Fibroblast of skin of right quadriceps (primary cell): ENCODE measurements at regions not wholly inside any gene's neighbourhood (a gene's known extent, or its start where the extent isn't known, plus 50 kb on each side); places are given as distances from the start of the nearest gene placed in this dataset.

Source experiments
- DNase-seq: peaks from one replicate; pipeline ENCODE4 v3.0.0-alpha.2; 2013

DNA sequence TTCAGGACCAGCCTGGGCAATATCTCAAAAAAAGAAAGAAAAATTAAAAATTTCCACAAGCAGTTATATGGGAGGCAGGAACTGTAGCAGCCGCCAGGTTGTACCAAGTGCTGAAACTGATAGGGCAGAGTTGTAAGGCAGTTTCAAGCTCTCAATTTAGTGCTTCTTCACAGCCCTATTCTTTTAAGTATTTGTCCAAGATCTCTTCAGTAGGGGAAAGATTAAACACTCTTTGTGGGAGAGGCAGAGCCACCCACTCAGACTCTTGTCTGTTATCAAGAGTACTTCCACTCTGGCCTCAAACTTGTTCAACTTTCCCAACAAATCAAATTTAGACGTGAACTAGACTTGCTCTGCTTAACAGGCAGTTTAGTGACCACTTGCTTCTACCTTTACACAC is 228.7 kb downstream of the REEP3 start:
- no peak for DNase-seq

DNA sequence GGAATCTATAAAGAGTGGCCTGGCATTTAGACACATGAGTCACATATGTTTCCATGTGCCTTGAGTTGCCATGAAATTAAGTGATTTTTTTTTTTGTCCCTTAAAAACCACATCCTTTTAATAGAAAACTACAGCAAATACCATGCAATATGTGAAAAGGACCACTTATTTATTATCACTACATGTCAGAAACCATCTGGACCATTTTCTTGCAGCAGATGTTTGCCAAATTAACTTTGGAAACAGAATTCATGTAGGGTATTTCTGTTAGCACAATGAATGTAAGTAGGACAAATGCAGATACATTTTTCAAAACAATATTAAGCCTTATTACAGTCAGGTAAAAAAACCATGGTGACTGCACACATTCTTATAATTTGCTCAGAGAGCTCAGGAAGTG is 230.6 kb downstream of the REEP3 start:
- no peak for DNase-seq

DNA sequence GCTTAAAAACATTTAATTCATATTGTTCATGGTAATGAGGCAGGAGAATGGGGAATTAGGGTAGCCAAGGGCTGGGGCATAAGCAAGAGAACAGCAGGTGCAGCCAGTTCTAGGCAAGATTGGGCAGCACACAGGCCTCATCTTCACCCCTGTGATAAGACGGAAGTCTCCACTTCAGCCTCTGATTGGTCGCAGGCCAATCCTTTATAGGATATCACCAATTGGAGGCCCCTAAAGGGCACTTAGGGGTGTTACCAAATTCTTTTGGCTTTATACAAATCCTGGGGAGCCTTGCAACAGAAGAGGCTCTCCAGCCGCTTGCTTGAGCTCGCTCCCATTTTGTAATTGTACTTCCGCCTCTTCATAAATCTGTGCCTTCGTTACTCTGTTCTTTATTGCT is 231.1 kb downstream of the REEP3 start:
- no peak for DNase-seq

DNA sequence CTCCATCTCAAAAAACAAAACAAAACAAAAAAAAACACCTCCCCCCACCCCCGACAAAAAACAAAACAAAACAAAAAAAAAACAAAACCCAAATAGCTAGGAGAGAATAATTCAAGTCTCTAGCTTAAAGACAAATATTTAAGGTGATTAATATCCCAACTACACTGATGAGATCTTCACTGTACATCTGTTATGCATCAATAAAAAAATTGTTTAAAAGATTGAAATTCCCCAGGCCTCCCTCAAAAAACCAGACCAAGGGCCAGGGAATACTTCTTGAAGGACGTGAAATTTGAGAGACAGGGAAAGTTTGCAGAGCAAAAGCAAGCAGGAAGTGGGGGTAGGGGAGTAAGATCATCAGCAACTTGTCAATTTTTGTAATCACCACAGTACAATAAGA is 232.6 kb downstream of the REEP3 start:
- DNase-seq: peak; percentile 44

DNA sequence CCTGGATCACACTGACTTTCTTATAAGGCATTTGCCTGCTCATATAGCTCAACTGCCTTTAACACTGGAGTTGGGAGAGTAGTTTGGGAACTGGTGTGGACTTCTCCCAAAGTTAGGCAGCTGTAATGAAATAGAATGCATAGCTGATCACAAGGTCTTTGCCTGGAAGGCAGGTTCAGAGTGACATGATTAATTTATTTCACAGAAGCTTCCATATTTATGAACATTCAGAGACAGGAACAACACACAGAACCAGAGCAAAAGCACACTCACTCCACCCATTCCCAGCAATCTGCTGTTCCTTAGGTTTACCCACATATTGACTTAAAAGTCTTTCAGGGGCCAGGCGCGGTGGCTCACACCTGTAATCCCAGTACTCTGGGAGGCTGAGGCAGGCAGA is 234.2 kb downstream of the REEP3 start:
- DNase-seq: no peak

DNA sequence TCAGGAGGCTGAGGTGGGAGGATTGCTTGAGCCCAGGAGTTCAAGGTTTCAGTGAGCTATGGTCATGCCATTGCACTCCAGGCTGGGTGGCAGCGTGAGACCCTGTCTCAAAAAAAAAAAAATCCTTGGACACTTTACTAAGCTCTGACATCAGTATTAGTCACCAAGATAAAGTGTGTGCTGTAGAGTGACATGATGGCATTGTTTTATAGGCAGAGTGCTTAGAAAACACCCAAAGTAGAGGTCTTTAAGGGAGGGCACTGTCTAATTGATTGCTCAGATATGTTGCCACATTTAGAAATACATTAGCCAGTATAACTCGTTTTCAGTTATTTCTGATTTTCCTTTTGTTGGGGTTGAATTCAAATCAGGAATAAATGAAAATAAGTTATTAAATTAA is 235.9 kb downstream of the REEP3 start:
- no peak for DNase-seq

DNA sequence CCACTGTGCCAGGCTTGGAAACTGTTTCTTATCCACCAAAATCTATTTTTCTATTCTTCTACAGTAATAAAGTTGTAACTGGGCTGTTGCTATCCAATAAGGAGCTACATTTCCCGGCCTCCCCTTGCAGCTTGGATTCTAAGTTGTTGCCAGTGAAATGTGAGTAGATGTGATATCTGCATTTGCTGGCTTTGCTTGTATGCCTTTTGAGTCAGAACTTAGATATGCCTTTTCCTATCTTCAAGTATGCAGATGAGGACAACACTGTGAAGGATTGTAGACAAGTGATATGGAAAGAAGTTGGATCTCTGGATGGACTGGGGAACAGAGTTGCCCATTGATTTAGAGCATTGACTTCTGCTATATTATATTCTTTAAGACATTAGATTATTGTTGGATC is 236.9 kb downstream of the REEP3 start:
- peak; percentile 40 for DNase-seq

DNA sequence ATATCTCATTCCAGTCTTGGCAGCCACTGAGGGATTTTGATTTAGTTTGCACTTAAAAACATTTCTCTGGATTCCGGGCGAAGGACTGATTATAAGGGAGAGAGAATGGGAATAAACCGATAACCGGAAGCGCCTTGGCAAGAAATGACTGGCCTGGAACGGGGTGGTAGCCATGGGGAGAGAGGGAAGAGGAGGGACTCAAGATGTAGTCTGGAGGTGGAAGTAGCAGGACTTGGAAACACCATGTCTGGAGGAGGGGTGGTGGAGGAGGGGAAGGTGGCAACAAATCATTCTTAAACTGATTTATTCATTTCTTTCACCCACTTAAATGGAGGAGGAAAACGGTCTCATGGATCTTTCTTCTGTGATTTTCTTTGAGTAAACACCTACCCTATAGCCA is 238.1 kb downstream of the REEP3 start:
- DNase-seq: no peak

DNA sequence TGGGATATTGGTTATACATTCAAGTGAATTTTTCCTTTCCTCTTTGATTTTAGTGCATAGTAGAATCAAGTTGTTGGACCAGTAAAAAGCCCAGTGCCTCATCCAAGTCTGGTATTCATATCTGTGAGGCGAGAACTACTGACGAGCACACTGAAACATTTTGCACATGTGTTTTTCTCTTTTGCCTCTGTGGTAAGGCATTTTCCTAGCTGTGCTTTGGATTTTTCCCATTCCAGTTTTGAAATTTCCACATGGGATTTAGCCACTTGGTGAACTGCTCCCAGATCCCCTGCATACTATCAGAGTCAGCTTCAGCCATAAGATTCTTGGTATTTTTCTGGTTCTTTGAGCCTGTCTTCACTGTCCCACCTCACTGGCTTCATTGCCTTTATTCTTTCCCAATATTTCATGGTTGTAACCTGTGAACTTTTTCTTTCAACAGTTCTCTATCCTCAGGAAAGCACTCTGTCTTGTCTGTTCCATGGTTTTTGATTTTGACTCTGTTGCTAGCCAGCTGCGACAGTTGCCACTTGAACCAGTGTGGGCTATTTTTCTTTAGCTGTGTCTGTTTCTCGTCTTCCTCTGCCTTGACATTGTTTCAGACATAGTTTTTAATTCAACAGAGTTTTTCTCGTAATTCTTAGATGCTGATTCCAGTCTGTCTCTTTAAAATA is 239.0 kb downstream of the REEP3 start:
- peak; percentile 66 for DNase-seq

DNA sequence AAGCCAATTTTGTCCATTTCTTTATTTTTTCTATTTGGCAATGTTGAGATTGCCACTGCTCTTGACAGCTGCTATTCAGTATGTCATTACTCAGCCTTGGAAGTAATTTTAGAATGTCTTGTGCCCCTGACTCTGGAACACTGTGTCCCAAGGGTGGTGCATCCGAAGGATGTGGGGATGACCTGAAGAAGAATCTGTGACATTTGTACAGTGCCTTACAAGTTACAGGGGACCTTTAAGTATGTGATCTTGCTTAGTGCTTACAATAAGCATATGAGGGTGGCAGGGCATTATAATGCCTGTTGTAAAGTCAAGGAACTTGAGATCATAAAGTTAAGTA is 239.5 kb downstream of the REEP3 start:
- DNase-seq: no peak

DNA sequence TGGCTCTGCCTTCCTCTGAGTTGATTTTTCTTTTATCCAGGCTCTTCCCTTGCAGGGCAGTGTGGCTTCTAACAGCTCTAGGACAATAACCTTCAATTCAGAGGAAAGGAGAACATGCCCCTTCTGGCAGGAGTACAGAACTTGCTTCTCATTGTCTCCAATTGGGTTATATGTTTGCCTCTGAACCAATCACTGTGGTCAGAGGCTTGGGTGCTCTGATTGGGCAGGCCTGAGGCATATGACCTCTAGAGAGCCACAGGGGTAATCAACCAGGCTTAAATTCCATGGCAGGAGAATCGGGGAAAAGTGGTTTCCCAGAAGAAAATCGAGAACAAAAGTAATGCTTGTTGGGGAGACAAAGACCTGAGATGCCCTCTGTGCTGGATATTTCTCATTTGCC is 240.0 kb downstream of the REEP3 start:
- DNase-seq: no peak

DNA sequence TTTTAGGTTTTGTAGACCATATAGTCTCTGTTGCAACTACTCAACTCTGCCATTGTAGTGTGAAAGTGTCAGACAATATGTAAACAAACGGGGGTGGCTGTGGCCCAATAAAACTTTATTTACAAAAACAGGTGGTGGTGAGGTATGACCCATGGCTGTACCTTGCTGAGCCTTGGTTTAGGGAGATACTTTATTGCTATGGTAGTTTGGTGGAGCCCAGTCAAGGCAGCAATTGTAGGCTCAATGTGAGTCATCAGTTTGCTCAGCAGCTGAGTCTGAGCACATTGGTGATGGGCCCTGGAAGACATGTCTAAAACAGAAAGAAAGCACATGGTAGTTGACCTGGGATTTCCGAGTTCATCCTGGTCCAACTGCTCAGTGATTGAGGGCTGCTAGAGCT is 242.5 kb downstream of the REEP3 start:
- no peak for DNase-seq

DNA sequence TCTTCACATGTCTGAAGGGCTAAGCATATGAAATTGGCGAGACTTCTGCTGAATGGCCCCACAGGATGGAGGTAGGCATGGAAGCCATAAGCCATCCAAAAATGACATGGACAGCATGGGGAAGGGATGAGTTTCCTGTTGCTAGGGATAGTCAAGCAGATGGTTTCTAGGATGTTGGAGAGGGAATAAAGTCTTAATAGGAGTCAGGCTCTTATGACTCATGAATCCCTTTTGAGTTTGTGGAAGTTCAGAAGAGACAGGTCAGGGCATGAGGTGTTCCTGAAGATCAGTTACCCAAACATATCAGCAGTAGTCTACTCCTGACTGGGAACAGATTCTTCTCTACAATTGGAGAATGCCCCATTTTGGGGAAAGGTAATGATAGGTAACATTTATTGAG is 243.9 kb downstream of the REEP3 start:
- peak; percentile 29 for DNase-seq

DNA sequence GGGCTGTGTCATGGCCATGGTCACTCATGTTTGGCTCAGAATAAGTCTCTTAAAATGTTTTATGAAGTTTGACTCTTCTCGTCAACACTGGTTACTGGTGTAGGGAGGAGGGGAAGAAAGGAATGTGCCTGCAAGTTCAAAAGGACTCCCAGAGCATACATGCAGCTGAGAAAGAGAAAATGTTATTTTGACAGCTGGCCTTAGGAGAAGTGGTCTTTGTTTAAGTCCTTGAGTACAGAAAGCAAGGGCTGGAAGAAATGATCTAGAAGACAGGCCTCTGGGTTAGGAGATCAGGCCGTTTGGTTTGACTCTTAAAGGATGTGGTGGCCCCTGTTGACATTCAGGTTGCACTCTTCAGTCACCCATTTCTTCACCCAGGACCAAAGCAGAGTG is 245.5 kb downstream of the REEP3 start:
- DNase-seq: peak; percentile 66

DNA sequence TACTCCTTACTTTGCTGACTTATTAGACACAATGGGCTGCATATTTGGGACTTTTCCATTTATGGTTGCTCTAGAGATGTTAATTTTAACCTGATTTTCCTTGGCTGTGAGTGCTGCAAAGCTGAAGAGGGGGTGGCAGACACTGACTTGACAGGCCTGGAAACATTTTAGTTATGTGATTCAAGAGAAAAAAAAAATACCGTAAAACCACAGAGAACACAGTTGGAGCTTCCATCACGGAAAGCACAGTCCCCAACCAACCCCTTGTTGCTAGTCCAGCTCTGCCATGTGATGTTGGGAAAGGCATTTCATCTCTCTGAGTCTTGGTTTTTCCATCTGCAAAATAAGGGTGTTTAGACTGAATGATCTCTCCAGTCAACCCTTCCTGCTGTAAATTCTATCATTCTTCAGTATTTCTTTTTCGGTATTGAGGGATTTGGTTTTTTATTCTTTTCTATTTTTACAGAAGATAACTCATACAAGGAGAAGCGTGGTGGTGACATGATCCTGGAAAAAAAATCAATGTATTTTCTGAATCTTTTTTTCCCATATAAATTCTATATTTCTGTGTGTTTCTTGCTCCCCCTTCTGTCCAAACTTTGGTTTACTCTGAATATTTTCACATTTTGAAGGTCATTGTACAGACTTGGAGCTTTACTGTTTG is 246.1 kb downstream of the REEP3 start:
- peak; percentile 84 for DNase-seq

DNA sequence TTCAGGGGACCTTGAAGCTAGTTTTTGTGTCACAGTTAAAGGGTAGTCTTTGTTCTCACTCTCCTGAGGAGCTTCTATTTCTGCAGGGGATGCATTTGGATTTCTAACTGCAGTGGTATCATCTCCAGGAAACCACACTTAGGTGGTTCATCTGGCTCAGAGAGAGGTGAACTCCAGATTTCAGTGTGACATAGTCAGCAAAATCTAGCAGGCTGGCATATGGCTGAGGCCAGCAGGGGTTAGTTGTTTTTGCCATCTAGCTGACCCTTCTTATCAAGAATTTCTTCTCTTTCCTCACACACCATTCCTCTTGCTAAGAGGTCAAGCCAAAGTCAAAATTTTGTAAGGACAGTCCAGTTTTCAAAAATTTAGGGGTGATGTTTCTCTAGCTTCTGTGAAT is 248.2 kb downstream of the REEP3 start:
- no peak for DNase-seq

DNA sequence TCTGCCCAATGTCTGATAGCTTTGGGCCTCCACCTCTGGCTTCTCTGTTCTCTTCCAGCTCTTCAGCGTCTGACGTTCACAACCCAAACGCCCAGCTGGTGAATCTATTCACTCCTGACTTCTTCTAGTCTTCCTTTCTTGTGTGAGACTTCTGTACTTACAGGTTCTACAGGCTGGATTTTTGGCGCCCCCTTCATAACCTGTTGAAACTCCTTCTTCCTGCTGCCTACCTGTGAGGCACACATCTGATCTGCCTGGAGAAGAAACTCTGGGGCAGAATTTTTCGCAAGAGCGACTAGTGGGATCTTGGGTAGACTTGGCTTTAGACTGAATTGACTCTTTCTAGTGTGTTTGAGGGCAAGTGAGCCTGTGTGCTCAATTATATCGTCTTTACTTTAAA is 249.3 kb downstream of the REEP3 start:
- no peak for DNase-seq

DNA sequence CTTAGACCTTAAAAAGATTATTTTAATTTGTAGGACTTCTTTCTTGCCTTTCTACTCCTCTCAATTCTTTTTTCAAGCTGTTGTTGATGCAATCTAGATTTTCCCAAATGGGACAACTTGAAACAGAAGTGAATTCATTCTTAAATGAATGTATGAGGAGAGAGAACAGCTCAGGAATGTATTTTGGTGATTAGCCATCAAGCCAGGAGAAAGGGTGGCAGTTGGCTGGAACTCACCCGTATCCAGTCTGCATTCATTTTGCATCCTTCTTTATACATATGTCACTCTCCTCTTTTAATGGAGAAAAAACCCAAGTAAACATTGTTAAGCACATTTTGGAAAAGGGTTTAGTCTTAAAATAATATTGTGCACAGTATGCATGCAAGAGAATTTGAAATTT is 251.3 kb downstream of the REEP3 start:
- no peak for DNase-seq

DNA sequence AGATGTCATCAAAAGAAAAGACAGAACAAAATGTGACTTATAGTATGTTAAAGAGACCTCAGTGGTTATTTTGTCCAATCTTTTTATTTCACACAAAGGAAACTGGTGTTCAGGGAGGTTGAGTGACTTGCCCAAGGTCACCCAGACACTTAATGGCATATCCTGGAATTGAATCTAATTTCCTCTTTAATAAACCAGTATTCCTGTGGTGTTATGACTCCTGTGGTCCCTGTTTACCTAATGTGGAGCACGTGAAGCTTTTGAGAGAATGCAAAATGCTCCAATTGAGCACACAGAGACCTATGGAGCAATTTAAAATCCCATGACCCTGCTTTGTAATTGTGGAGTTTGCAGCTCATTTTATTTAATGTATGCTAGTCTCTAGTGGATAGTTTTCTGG is 251.9 kb downstream of the REEP3 start:
- no peak for DNase-seq

DNA sequence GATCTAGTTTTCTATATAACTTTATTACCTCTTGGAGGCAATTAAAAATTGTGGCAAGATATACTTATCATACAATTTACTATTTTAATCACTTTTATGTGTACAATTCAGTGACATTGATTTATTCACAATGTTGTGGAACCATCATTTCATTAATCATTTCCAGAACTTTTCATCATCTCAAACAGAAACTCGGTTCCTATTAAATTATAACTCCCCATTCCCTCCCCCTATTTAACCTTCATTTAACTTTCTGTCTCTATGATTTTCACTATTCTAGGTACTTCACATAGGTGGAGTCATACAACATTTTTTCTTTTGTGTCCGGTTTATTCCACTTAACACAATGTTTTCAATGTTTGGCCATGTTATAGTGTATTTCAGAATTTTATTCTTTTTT is 252.8 kb downstream of the REEP3 start:
- no peak for DNase-seq

DNA sequence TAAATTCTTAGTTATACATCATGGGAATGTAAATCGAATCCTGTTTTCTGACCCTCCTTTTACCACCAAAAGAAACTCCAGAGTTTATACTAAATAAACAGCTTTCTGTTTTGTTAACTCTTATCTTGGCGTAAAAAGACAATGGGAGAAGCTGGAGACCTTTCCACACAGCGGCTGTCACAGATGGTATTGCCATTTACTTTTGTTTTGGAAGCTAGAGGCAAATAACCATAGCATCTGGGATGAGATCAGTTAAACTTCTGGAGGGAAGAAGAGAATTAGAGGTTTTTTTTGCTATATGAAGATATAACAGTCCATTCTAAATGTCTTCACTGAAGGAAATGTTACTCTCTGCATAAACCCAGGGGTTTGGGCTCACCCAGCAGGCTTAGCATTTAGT is 258.9 kb downstream of the REEP3 start:
- DNase-seq: no peak

DNA sequence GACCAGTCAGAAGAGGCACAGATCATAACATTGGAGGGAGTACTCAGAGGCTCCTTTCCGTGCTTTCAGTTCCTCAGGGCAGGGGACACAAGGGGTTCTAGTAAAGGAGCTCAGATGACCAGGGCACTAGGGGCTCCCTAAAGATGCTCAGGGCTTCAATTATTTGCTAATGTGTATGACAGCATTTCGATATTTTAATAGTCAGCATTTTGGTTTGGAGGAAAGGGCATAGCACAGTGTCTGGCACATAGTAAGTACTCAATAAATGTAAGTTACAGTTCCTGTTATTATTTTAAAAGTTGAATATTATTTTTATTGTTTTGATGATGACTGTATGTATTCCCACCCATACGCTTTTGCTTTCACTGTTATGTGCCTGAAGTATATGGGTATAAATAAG is 260.0 kb downstream of the REEP3 start:
- no peak for DNase-seq

DNA sequence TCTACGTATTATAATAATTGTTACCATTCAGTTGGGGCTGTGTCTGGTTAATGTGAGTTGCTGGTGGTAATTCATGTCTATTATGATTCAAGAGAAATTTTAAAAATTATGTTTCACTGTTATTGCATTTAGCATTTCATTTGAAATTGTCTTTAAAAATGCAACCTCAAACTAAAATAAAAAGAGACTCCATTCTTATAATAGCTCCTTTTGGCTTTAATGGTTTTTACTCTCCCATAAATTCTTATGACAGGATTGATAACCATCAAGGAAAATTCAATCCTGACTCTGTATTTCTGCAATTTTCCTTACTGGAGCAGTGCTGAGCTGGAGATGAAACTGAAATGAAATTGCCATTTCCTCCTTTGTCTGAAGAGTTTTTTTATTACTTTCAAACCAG is 262.7 kb downstream of the REEP3 start:
- DNase-seq: no peak

DNA sequence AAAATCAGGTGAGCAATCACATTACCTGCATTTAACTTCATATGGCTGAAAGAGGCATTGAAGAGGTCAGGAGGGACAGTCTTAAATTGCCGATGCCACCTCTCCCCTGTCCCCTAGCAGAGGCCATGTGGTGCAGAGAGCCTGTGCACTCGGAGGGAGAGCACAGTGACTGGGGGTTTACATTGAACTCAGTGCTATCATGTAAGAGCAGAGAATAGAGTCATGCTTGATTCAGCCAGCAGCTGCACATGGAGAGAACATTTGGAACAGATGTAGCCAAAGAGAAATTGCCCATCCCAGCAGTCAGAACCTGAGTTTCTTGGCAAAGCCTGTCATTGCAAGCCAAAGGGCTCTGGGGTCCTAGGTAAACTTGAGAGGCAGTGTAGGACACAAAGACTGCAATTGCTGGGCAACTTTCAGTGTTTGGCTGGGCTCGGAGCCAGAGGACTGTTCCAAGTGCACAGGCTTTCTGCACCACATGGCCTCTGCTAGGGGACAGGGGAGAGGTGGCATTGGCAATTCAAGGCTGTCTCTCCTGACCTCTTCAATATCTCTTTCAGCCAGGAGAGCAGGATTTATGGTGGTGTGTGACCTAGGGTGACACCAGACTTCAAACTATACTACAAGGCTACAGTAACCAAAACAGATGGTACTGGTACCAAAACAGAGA is 267.1 kb downstream of the REEP3 start:
- no peak for DNase-seq
